IgD-negative memory B cell (primary cell): ENCODE measurements at regions not wholly inside any gene's neighbourhood (a gene's known extent, or its start where the extent isn't known, plus 50 kb on each side); places are given as distances from the start of the nearest gene placed in this dataset.

Source experiments
- H3K27ac Mint-ChIP-seq, 3 donors: one replicate each; pipeline ENCODE4 v1.8.0; 2020 to 2022; ENCODE audit warnings: mild to moderate bottlenecking in 3 of 3, mixed read lengths in 3 of 3, moderate library complexity in 1 of 3
- H3K27me3 Mint-ChIP-seq: one replicate; pipeline ENCODE4 v1.8.0; 2021; ENCODE audit warnings: mixed read lengths
- H3K36me3 Mint-ChIP-seq: one replicate; pipeline ENCODE4 v1.8.0; 2020; ENCODE audit warnings: mild to moderate bottlenecking, mixed read lengths
- H3K4me1 Mint-ChIP-seq, 3 donors: one replicate each; pipeline ENCODE4 v1.8.0; 2020 to 2022; ENCODE audit warnings: mixed read lengths in 3 of 3, mild to moderate bottlenecking in 1 of 3
- H3K4me3 Mint-ChIP-seq, 4 donors: one replicate each; pipeline ENCODE4 v1.8.0; 2020 to 2022; ENCODE audit warnings: mild to moderate bottlenecking in 4 of 4, mixed read lengths in 4 of 4, moderate library complexity in 3 of 4
- H3K9me3 Mint-ChIP-seq, 3 donors: one replicate each; pipeline ENCODE4 v1.8.0; 2020 to 2021; ENCODE audit warnings: mixed read lengths in 3 of 3, mild to moderate bottlenecking in 1 of 3

DNA sequence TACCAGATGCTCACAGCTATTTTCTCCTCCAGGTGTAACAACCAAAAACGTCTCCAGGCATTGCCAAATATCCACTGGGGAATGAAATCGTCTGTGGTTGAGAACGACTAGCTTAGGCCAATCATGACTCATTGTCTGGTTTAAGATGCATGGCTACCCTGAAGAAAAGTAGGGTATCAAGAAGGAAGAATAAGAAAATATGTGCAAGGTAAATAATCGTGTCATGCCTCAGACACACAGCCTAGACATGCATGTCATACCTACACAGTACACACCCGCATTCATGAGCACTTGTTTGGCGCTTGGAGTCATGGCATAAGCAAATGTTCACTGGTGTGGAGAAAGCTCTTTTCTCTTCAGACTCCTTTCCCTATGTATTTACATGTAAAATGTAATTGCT, 745.7 kb downstream of the MAFB start:
- no peaks in the 10 kb centered on the region for H3K36me3 Mint-ChIP-seq
- H3K4me1 Mint-ChIP-seq, result no peaks in the 10 kb centered on the region
- peaks cover 0 to 4% (median 0%) of the 10 kb centered on the region in 3 donors for H3K9me3 Mint-ChIP-seq
- no peak overlapping the region for H3K4me3 Mint-ChIP-seq
- no peak overlapping the region for H3K27ac Mint-ChIP-seq
- H3K27me3 Mint-ChIP-seq, result peaks cover 3% of the 10 kb centered on the region

DNA sequence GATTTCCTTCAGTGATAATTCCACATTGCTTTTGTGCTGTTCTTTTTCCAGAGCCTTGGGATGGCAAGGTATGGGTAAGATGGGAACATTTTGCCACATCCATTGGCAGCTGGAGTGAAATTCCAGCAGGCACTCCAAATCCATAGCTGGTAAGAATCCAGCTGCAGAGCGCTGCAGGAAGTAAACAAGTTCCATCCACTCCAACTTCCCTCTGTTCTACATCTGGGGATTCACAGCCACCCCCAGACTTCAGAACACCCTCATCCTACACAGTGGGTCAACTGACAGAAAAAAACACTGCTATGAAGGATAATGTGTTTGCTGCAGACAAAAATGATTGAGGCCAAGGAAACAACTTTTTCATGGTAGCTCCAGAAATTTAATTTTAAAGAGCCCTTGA, 747.8 kb downstream of the MAFB start:
- Mint-ChIP-seq H3K9me3 (peaks cover 0 to 4% (median 0%) of the 10 kb centered on the region in 3 donors), H3K4me3 (no peak overlapping the region), H3K36me3 (no peaks in the 10 kb centered on the region), H3K27ac (no peak overlapping the region), H3K27me3 (peaks cover 2% of the 10 kb centered on the region), H3K4me1 (no peaks in the 10 kb centered on the region)

DNA sequence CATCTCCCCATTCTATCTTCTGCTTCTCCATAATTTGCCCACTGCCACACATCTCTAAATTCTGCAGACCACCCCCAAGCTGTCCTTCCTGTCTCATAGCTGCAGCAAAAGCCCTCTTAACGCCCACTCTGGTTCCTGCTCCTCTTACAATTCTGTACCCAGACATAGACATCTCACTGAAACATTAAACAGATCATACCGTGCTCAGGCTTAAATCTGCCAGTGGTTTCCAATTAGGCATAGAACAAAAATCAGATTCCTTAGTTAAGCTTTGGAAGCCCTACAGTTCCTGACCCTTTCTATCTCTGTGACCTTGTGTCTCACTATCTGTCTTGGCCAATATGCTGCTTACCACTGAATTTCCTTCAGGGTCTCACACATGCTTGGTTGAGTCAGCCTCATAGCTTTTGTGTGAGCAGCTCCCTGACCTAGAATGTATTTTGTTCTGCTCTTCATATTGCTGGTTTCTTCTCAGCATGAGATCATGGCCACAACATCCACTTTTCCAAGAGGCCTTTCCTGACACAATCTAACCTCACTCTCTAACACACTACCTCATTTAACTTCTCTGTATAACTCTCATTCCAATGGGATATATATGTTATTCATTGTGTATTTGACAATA, 749.7 kb downstream of the MAFB start:
- no peaks in the 10 kb centered on the region for H3K4me1 Mint-ChIP-seq
- peaks cover 0 to 4% (median 2%) of the 10 kb centered on the region in 3 donors for H3K9me3 Mint-ChIP-seq
- peaks cover 2% of the 10 kb centered on the region for H3K27me3 Mint-ChIP-seq
- H3K27ac Mint-ChIP-seq, result no peak overlapping the region
- H3K4me3 Mint-ChIP-seq, result no peak overlapping the region
- no peaks in the 10 kb centered on the region for H3K36me3 Mint-ChIP-seq

- H3K4me1 Mint-ChIP-seq, result no peaks in the 10 kb centered on the region
- H3K4me3 Mint-ChIP-seq, result no peak overlapping the region
- no peak overlapping the region for H3K27ac Mint-ChIP-seq
- no peaks in the 10 kb centered on the region for H3K27me3 Mint-ChIP-seq
- peaks cover 0 to 2% (median 2%) of the 10 kb centered on the region in 3 donors for H3K9me3 Mint-ChIP-seq
- H3K36me3 Mint-ChIP-seq, result no peaks in the 10 kb centered on the region
Observed at GRCh38 chr20:39936401-39936800, 752.6 kb downstream of the MAFB start.

DNA sequence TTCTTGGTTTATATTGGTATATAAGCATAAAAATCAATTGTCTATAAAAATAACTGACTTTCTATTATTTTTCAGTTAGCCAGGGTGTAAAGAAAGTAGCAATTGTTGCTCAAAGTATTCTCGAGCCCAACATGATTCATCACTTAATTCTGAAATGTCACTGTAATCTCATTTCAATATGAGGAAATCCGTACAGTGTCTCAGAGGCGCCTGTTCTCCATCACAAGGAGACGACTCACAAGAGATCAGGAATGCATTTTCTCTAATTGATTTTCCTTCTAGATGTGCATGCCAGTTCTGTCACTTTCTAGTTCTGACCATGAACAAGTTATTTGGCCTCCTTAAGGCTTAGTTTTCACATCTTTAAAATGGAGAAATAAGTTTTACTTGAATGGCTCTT, 753.1 kb downstream of the MAFB start:
- H3K27ac Mint-ChIP-seq, result no peak overlapping the region
- H3K36me3 Mint-ChIP-seq, result no peaks in the 10 kb centered on the region
- H3K9me3 Mint-ChIP-seq, result peaks cover 0 to 2% (median 2%) of the 10 kb centered on the region in 3 donors
- H3K4me3 Mint-ChIP-seq, result no peak overlapping the region
- no peaks in the 10 kb centered on the region for H3K27me3 Mint-ChIP-seq
- H3K4me1 Mint-ChIP-seq, result no peaks in the 10 kb centered on the region

DNA sequence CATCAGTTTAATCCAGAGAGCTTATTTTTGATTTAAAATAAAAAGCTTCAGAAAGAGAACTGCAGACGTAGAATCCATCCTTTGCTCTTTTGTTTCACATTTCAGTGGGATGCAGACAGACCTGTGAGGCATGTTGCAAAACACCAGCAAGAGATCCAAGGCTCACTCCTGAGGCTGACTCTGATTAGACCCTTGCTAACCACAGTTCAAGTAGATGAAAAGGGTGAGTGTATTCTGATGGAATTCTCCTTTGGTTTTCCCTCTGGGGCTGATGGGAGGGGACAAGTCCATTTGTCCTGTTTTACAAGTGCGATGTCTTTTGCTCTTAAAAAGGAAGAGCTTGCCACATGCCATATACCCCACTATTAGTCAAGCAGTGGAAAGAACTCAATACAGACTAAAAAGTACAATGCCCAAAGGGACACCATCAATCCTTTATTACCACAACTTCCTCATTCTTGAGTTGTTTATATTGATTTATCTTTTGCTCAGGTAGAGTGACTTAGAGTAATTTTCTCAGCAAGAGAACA, 772.7 kb downstream of the MAFB start:
- H3K9me3 Mint-ChIP-seq, result no peaks in the 10 kb centered on the region
- peaks cover 2% of the 10 kb centered on the region for H3K36me3 Mint-ChIP-seq
- H3K27me3 Mint-ChIP-seq, result peaks cover 2% of the 10 kb centered on the region
- H3K27ac Mint-ChIP-seq, result no peak overlapping the region
- H3K4me3 Mint-ChIP-seq, result no peak overlapping the region
- H3K4me1 Mint-ChIP-seq, result no peaks in the 10 kb centered on the region

DNA sequence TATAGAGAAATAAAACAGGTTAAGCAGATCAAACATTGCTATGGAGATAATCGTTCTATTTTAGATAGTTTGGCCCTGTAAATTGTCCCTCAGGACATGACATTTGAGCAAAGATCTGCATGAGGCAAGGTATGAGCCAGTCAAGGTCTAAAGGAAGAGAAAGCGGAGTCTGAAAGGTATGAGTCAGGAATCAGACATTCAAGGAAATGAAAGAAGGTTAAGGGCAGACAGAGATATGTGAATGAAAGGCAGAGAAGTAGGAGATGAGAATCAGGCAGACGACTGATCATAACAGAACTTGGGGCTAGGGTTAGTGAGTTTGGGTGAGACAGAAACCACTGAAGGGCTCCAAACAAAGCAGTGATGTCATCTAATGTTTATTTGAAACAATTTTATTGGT, 775.8 kb downstream of the MAFB start:
- no peaks in the 10 kb centered on the region for H3K9me3 Mint-ChIP-seq
- no peak overlapping the region for H3K4me3 Mint-ChIP-seq
- no peaks in the 10 kb centered on the region for H3K36me3 Mint-ChIP-seq
- H3K4me1 Mint-ChIP-seq, result no peaks in the 10 kb centered on the region
- H3K27ac Mint-ChIP-seq, result no peak overlapping the region
- peaks cover 2% of the 10 kb centered on the region for H3K27me3 Mint-ChIP-seq

GRCh38 chr20:39911497-39911896, 777.5 kb downstream of the MAFB start:
- H3K4me1 Mint-ChIP-seq, result no peaks in the 10 kb centered on the region

DNA sequence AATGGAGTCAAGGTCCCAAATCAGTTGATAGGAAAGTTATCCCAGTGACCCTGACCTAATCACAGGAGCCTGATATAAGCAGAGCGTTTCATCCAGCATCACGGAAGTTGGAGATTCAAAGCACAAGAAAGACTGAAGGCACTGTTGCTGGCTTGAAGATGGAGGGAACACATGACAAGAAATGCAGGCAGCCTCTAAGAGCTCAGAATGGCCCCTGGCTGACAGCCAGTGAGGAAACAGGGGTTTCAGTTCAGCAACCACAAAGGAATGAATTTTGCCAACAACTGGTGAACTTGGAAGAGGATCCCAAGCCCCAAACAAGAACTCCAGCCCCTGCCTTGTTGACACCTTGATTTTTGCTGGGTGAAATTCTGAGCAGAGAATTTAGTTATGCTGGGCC, 778.5 kb downstream of the MAFB start:
- Mint-ChIP-seq H3K27ac (no peak overlapping the region), H3K27me3 (peaks cover 13% of the 10 kb centered on the region), H3K4me1 (no peaks in the 10 kb centered on the region), H3K36me3 (no peaks in the 10 kb centered on the region), H3K9me3 (no peaks in the 10 kb centered on the region), H3K4me3 (no peak overlapping the region)

More at GRCh38 chr20:39911497-39911896, 777.5 kb downstream of the MAFB start:
- Mint-ChIP-seq H3K36me3 (no peaks in the 10 kb centered on the region), H3K27ac (no peak overlapping the region), H3K27me3 (peaks cover 10% of the 10 kb centered on the region), H3K9me3 (no peaks in the 10 kb centered on the region), H3K4me3 (no peak overlapping the region)

DNA sequence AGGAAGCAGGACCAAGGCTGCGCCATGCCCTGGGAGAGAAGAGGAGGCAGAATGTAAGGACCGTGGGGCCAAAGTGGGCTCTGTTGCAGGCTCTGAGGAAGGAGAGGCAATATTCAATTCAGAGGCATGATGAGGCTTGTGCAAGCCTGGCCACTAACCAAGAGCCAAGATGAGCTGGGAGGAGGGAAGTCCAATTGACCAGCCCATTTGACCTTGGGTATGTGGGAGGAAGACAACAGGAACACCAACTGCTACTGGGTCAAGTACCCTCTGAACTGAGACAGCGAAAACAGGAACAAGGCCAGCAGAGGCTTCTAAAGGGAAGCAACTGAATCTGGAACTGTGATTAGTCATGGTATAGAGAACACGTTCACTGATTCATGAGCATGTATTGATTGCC, 779.6 kb downstream of the MAFB start:
- peak overlapping the region in 1 of 4 donors; percentile 10 for H3K4me3 Mint-ChIP-seq
- no peaks in the 10 kb centered on the region for H3K36me3 Mint-ChIP-seq
- peaks cover 13% of the 10 kb centered on the region for H3K27me3 Mint-ChIP-seq
- no peak overlapping the region for H3K27ac Mint-ChIP-seq
- H3K4me1 Mint-ChIP-seq, result no peaks in the 10 kb centered on the region
- H3K9me3 Mint-ChIP-seq, result no peaks in the 10 kb centered on the region

DNA sequence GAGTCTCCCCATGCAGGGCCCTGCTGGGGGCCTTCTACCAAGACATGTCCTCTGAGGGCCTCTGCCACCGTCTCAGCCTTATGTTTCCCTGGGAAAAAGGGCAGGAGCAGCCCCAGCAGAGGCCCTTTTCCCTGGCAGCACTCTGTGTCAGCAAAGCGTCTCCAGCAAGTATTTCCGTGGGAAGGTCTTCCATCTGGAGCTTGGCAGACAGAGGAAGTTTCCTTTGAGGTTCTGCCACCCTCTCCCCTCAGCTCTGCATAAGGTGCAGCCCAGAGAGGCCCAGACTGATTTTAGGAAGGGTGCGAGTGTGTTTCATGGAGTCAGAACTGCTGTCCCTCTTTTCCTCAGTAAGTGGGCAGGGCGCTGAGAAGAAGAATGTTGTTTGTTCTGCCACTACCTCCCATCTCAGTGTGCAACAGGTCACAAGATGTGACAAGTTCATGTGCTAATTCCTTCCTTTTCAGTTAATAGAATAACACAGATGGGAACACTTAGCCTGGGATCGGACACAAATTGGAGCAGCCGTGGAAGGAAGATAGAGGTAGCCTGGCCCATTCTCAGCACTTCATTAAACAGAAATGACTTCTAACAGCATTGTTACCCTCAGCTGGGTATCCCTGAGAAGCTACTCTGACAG, 784.4 kb downstream of the MAFB start:
- H3K9me3 Mint-ChIP-seq, result peaks cover 0 to 1% (median 0%) of the 10 kb centered on the region in 3 donors
- H3K4me3 Mint-ChIP-seq, result no peak overlapping the region
- H3K27me3 Mint-ChIP-seq, result peaks cover 13% of the 10 kb centered on the region
- no peak overlapping the region for H3K27ac Mint-ChIP-seq
- H3K36me3 Mint-ChIP-seq, result no peaks in the 10 kb centered on the region
- H3K4me1 Mint-ChIP-seq, result no peaks in the 10 kb centered on the region

- Mint-ChIP-seq H3K9me3 (peaks cover 0 to 1% (median 0%) of the 10 kb centered on the region in 3 donors), H3K27me3 (peaks cover 14% of the 10 kb centered on the region), H3K36me3 (no peaks in the 10 kb centered on the region), H3K4me1 (no peaks in the 10 kb centered on the region), H3K4me3 (no peak overlapping the region), H3K27ac (no peak overlapping the region)
Observed at GRCh38 chr20:39903806-39904465, 785.1 kb downstream of the MAFB start.

GRCh38 chr20:39899881-39900280, 789.2 kb downstream of the MAFB start:
- no peaks in the 10 kb centered on the region for H3K36me3 Mint-ChIP-seq
- H3K4me1 Mint-ChIP-seq, result no peaks in the 10 kb centered on the region
- H3K4me3 Mint-ChIP-seq, result no peak overlapping the region
- H3K9me3 Mint-ChIP-seq, result peaks cover 0 to 2% (median 0%) of the 10 kb centered on the region in 3 donors
- H3K27ac Mint-ChIP-seq, result no peak overlapping the region
- peaks cover 4% of the 10 kb centered on the region for H3K27me3 Mint-ChIP-seq

- no peaks in the 10 kb centered on the region for H3K36me3 Mint-ChIP-seq
- peaks cover 4% of the 10 kb centered on the region for H3K27me3 Mint-ChIP-seq
- H3K4me1 Mint-ChIP-seq, result no peaks in the 10 kb centered on the region
- peaks cover 0 to 1% (median 0%) of the 10 kb centered on the region in 3 donors for H3K9me3 Mint-ChIP-seq
- H3K27ac Mint-ChIP-seq, result peak overlapping the region in 1 of 3 donors; percentile 56
- H3K4me3 Mint-ChIP-seq, result no peak overlapping the region
Observed at GRCh38 chr20:39898467-39898852, 790.6 kb downstream of the MAFB start.

GRCh38 chr20:39897781-39898466, 791.1 kb downstream of the MAFB start:
- Mint-ChIP-seq H3K36me3 (no peaks in the 10 kb centered on the region), H3K4me3 (no peak overlapping the region), H3K4me1 (no peaks in the 10 kb centered on the region)

More at GRCh38 chr20:39897781-39898466, 791.1 kb downstream of the MAFB start:
- peaks cover 4% of the 10 kb centered on the region for H3K27me3 Mint-ChIP-seq
- H3K9me3 Mint-ChIP-seq, result peaks cover 0 to 1% (median 0%) of the 10 kb centered on the region in 3 donors
- H3K27ac Mint-ChIP-seq, result no peak overlapping the region
